OCI-LY7 (cell line): ENCODE measurements at regions not wholly inside any gene's neighbourhood (a gene's known extent, or its start where the extent isn't known, plus 50 kb on each side); places are given as distances from the start of the nearest gene placed in this dataset.

ENCODE experiments used
- BruUV-seq: library from RNA; stranded (reverse); fragments of 400-500 nt; replicated peaks from 2 replicates; lab custom pipeline; 2021; lab: Mats Ljungman, UMichigan
- CTCF ChIA-PET: fragments of 300-600 bp; sonication (Branson Sonifier 250); formaldehyde crosslinking; loops from one replicate; lab custom pipeline; 2022; ENCODE audit warnings: antibody characterized with exemption; ENCODE audit not compliant: unreplicated experiment; lab: Charles Lee
- POLR2A ChIA-PET: fragments of 300-600 bp; sonication (Branson Sonifier 250); formaldehyde crosslinking; loops from one replicate; lab custom pipeline; 2022; ENCODE audit warnings: antibody characterized with exemption; lab: Charles Lee
- DNase-seq: peaks from one replicate; pipeline ENCODE4 v3.0.0-alpha.2; 2015; ENCODE audit warnings: low spot score
- H2AFZ ChIP-seq: fragments of 200-600 bp; sonication (generic), shearing (Covaris generic); 2 replicates; pipeline ENCODE4 v1.6.1; 2014; ENCODE audit warnings: mild to moderate bottlenecking, antibody characterized with exemption, low read length, moderate library complexity
- H3K27ac ChIP-seq: fragments of 200-600 bp; sonication (generic); 2 replicates; pipeline ENCODE4 v1.5.1; 2014; ENCODE audit warnings: mixed run types, low read depth, mild to moderate bottlenecking, moderate library complexity, low read length, inconsistent platforms; ENCODE audit not compliant: poor library complexity, severe bottlenecking
- H3K36me3 ChIP-seq: fragments of 200-600 bp; sonication (generic); 2 replicates; pipeline ENCODE4 v1.6.1; 2014; ENCODE audit warnings: mild to moderate bottlenecking, antibody characterized with exemption, low read length, moderate library complexity, mixed read lengths; ENCODE audit not compliant: insufficient read depth
- H3K4me1 ChIP-seq: fragments of 200-600 bp; sonication (generic); 2 replicates; pipeline ENCODE4 v1.5.1; 2014; ENCODE audit warnings: mild to moderate bottlenecking, low read length; ENCODE audit not compliant: insufficient read depth, poor library complexity, severe bottlenecking
- H3K4me2 ChIP-seq: fragments of 200-600 bp; sonication (generic); 2 replicates; pipeline ENCODE4 v1.6.1; 2014; ENCODE audit warnings: mild to moderate bottlenecking, low read length
- H3K4me3 ChIP-seq: fragments of 200-600 bp; sonication (generic); 2 replicates; pipeline ENCODE4 v1.5.1; 2014; ENCODE audit warnings: mild to moderate bottlenecking, low read depth, low read length; ENCODE audit not compliant: poor library complexity, severe bottlenecking
- H3K79me2 ChIP-seq: fragments of 200-600 bp; sonication (generic); 2 replicates; pipeline ENCODE4 v1.6.1; 2016; ENCODE audit warnings: low read depth, mild to moderate bottlenecking, low read length, moderate library complexity, mixed read lengths; ENCODE audit not compliant: insufficient read depth
- H3K9me2 ChIP-seq: fragments of 200-600 bp; sonication (generic); 2 replicates; pipeline ENCODE4 v1.6.1; 2016; ENCODE audit warnings: mild to moderate bottlenecking, low read length, mixed read lengths; ENCODE audit not compliant: insufficient read depth
- H3K9me3 ChIP-seq: fragments of 200-600 bp; sonication (generic); 2 replicates; pipeline ENCODE4 v1.6.1; 2014; ENCODE audit warnings: mild to moderate bottlenecking, mixed run types, low read length, mixed read lengths
- H4K20me1 ChIP-seq: fragments of 200-600 bp; sonication (generic); 2 replicates; pipeline ENCODE4 v1.6.1; 2014; ENCODE audit warnings: mild to moderate bottlenecking, antibody characterized with exemption, low read length, moderate library complexity, mixed read lengths; ENCODE audit not compliant: insufficient read depth
- EZH2phosphoT487 ChIP-seq: fragments of 200-600 bp; sonication (generic); IDR thresholded peaks from 2 replicates; pipeline ENCODE4 v1.6.1; 2018; ENCODE audit warnings: low read depth, borderline replicate concordance, mild to moderate bottlenecking, mixed run types, antibody characterized with exemption, low read length, moderate library complexity, mixed read lengths
- intact Hi-C: fragments of 100-400 bp; cut with micrococcal nuclease; formaldehyde crosslinking; loops from one replicate; pipeline ENCODE4 v1.10.0; 2022; ENCODE audit not compliant: unreplicated experiment
- TF ChIP-seq, protein P1 (sequence below): fragments of 200-600 bp; sonication (generic); conservative IDR thresholded peaks from 2 replicates; pipeline ENCODE4 v1.5.1; 2014; ENCODE audit warnings: mild to moderate bottlenecking, antibody characterized with exemption, low read length, moderate library complexity, mixed read lengths

DNA sequence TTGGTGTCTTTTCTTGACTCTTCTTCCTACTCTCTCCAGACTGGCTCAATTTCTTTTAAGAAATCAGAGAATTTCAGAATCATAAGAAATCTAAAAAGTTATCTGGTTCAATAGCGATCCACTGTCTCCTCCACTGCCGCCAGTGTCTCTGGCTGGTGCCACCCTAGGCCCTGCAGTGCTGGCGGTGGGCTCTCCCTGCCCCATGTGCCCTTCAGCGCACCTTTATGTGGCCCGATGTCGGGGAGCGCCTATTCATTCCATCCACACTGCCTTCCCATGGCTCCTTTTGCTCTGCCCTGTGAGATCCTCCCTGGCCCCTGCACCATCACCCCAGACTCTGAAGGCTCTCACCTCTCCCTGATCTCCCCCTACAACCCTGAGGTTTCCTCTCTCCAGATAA lies 62.8 kb downstream of the TBXT start:
- no peak for DNase-seq
- POLR2A ChIA-PET, result no interaction called here
- Histone ChIP-seq H3K4me1 (peaks cover 4% of the 10 kb centered on the region), H4K20me1 (no peaks in the 10 kb centered on the region), H3K27ac (no peak overlapping the region), H3K36me3 (no peaks in the 10 kb centered on the region), H2AFZ (no peak overlapping the region), H3K4me2 (no peak overlapping the region), H3K9me2 (no peaks in the 10 kb centered on the region), H3K79me2 (no peaks in the 10 kb centered on the region), H3K4me3 (no peak overlapping the region), H3K9me3 (peaks cover 19% of the 10 kb centered on the region; the same call in 1 of the 2 replicates)
- intact Hi-C loops, result no loop called here
- CTCF ChIA-PET, result no interaction called here
- BruUV-seq, result no TSS peak
- TF ChIP-seq EZH2phosphoT487, result no peak
- TF ChIP-seq, protein P1, sequence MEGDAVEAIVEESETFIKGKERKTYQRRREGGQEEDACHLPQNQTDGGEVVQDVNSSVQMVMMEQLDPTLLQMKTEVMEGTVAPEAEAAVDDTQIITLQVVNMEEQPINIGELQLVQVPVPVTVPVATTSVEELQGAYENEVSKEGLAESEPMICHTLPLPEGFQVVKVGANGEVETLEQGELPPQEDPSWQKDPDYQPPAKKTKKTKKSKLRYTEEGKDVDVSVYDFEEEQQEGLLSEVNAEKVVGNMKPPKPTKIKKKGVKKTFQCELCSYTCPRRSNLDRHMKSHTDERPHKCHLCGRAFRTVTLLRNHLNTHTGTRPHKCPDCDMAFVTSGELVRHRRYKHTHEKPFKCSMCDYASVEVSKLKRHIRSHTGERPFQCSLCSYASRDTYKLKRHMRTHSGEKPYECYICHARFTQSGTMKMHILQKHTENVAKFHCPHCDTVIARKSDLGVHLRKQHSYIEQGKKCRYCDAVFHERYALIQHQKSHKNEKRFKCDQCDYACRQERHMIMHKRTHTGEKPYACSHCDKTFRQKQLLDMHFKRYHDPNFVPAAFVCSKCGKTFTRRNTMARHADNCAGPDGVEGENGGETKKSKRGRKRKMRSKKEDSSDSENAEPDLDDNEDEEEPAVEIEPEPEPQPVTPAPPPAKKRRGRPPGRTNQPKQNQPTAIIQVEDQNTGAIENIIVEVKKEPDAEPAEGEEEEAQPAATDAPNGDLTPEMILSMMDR, result no peak

DNA sequence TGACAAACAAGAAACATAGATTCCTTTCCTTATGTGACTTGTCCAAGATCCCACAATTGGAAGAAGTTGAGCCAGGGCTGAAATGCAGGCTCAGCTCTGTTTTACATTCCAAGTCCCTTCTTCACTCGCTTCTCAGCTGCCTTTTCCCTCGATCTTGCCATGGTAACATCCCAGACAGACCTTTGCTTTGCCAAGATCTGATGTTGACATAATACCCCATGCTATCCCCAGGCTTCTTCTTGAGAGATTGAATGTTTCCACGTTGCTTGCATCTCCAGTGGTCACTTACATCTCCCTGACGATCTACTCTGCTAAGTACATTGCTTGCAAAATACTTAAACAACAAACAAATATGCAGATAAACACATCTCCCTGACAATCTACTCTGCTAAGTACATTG lies 63.5 kb downstream of the TBXT start:
- no TSS peak for BruUV-seq
- TF ChIP-seq EZH2phosphoT487, result no peak
- TF ChIP-seq, protein P1, result no peak
- H3K4me3 ChIP-seq, result no peak overlapping the region
- intact Hi-C loops, result no loop called here
- H3K36me3 ChIP-seq, result no peaks in the 10 kb centered on the region
- H3K4me2 ChIP-seq, result no peak overlapping the region
- no peaks in the 10 kb centered on the region for H3K79me2 ChIP-seq
- H3K27ac ChIP-seq, result no peak overlapping the region
- no peaks in the 10 kb centered on the region for H4K20me1 ChIP-seq
- peaks cover 4% of the 10 kb centered on the region for H3K4me1 ChIP-seq
- POLR2A ChIA-PET, result no interaction called here
- CTCF ChIA-PET, result no interaction called here
- H2AFZ ChIP-seq, result no peak overlapping the region
- peaks cover 19% of the 10 kb centered on the region; the same call in 1 of the 2 replicates for H3K9me3 ChIP-seq
- no peak for DNase-seq
- no peaks in the 10 kb centered on the region for H3K9me2 ChIP-seq

DNA sequence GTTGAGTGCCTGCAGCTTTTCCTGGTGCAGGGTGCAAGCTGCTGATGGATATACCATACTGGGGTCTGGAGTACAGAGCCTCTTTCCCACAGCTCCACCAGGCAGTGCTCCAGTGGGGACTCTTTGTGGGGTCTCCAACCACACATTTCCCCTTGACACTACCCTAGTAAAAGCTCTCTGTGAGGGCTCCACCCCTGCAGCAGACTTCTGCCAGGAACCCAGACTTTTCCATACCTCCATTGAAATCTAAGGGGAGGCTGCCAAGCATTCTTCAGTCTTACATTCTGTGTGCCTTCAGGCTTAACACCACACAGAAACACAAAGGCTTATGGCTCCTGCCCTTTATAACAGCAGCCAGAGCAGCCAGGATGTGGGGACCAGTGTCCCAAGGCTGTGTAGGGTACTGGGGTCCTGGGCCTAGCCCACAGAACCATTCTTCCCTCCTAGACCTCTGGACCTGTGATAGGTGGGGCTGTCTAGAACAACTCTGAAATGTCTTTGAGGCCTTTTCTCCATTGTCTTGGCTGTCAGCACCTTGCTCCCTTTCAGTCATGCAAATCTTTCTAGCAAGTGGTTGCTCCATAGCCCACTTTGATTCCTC lies 65.7 kb downstream of the TBXT start:
- H3K4me3 ChIP-seq, result no peak overlapping the region
- H3K9me3 ChIP-seq, result peaks cover 19% of the 10 kb centered on the region; the same call in 1 of the 2 replicates
- no peak overlapping the region for H2AFZ ChIP-seq
- intact Hi-C loops, result no loop called here
- H3K4me1 ChIP-seq, result peaks cover 4% of the 10 kb centered on the region
- BruUV-seq, result no TSS peak
- H3K27ac ChIP-seq, result no peak overlapping the region
- no peaks in the 10 kb centered on the region for H3K9me2 ChIP-seq
- no peak for DNase-seq
- no peak for TF ChIP-seq EZH2phosphoT487
- TF ChIP-seq, protein P1, result no peak
- ChIA-PET CTCF (no interaction called here), POLR2A (no interaction called here)
- no peaks in the 10 kb centered on the region for H3K36me3 ChIP-seq
- H4K20me1 ChIP-seq, result no peaks in the 10 kb centered on the region
- H3K79me2 ChIP-seq, result no peaks in the 10 kb centered on the region
- no peak overlapping the region for H3K4me2 ChIP-seq
